ENCODE measurements at regions not wholly inside any gene's neighbourhood (a gene's known extent, or its start where the extent isn't known, plus 50 kb on each side); places are given as distances from the start of the nearest gene placed in this dataset.

GRCh38 chr18:11268741-11269233 lies 119.4 kb upstream of the PIEZO2 start:
- TF ChIP-seq CTCF (IDR thresholded peaks at IDR 0.05; ENCODE audit: low read depth, low read length, missing input control) (no peak), SP1 (IDR thresholded peaks at IDR 0.05) (no peak), RAD21 (IDR thresholded peaks at IDR 0.05) (no peak), TAF1 (conservative IDR thresholded peaks at IDR 0.05) (no peak)

All from liver (tissue), 3 donors.